ENCODE measurements at regions not wholly inside any gene's neighbourhood (a gene's known extent, or its start where the extent isn't known, plus 50 kb on each side); places are given as distances from the start of the nearest gene placed in this dataset.

DNA sequence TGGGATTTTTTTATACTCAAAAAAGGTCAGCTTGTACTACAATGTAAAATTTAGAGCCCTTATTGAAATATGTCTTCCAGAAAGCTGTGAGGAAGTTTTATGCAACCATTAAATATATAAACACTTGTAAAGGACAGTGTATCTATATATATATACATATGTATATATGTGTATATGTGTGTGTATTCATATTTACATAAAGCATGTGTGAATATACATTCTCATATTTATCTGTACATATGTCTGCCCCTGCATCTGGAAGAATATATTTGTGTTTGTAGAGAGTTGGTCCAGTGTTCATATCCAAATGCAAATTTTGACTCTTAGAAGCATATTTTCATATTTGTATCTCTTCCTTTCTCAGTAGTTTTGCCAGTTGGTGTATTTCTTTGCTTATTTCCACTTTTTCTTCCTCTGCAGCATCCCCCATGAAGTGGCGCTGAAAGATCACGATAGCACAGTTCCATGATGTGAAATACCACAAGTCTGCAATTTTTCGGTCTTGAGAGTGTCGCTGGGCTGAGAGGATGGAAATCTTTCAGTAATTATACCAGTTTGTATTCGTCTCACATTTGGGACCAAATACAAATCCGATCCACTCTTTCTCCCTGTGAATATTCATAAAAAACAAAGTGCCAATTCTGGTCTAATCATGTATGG is 311.7 kb upstream of the DPH6 start:
- peak; percentile 5 for DNase-seq (ENCODE audit: low spot score)

DNA sequence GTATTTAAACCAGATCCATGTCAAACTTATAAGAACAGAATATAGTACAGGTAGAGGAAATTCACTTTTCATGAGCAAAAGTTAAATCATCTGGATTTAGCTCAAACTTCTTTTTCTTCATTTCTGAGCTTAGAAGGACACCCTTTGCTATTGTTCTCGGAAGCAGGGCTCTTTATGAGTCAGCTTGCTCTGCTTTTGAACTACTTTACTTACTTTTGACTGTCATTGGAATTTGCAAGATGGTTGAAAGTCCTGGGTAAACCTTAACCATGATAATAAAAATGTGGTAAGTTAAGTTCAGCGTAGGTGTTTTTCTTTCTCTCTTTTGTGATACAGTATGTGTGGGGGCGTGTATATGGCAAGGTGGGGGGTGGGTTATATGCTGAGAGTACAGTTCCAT is 312.7 kb upstream of the DPH6 start:
- DNase-seq (ENCODE audit: low spot score), result no peak

- DNase-seq (ENCODE audit: low spot score), result no peak
These were observed 317.7 kb upstream of the DPH6 start for GRCh38 chr15:35863655-35864054.

- no peak for DNase-seq (ENCODE audit: low spot score)
These were observed 321.4 kb upstream of the DPH6 start for GRCh38 chr15:35867356-35867755.

DNA sequence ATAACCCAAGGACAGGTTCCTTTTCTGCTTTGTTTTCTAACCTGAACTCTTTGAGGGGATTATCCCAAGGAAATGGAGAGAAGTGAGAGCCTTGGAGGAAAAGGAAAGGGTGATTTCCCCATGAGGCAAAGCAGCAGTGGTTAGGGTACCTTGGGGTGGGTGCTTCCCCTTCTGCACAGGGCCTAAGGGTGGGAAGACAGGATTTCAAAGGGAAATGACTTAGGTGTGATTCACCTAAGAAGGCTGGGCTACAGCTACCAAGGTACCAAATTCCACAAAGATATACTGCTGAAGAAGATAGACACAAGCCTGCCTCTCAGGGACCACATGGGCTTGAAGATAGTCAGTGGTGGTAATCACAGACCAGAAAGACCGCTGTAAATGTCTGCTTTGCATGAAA is 325.3 kb upstream of the DPH6 start:
- no peak for DNase-seq (ENCODE audit: low spot score)

GRCh38 chr15:35871812-35872211 is 325.8 kb upstream of the DPH6 start:
- no peak for DNase-seq (ENCODE audit: low spot score)

DNA sequence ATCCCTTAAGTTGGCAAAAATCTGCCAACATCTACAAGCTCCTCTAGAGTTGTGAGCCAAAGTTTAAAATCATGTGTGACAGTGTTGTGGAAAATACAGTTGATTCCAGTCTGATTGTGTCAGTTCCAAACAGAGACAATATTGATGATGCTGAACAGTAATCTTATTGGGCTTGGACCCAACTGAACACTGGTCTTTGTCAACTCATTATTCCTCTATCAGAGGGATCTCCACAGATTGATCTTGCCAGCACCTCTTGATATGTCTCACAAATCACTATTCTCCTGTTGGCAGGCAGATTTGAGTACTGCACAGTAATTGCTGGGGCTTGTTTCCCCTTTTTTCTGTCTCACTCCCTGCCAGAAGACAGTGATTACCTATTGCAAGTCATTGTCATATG is 326.6 kb upstream of the DPH6 start:
- DNase-seq (ENCODE audit: low spot score), result no peak

- no peak for DNase-seq (ENCODE audit: low spot score)
These were observed 328.4 kb upstream of the DPH6 start for GRCh38 chr15:35874260-35874905.

DNA sequence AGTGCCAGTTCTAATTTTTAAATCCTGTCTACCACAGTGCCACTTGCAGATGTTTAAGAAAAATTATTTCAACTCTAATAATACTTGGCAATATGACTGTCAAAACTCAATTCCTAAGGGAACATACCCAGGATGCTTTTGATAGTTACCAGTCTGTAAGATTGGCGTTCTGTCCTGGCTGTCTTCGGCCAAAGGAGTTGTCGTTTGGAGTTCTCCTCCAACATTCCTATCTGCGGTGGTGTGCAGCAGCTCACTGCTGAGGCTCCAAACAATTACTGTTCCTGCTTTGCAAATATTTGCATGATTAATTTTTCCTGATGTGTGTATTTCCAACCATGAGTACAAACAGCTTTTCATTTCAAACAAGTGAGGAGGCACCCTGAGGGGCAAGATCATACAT is 330.8 kb upstream of the DPH6 start:
- no peak for DNase-seq (ENCODE audit: low spot score)

GRCh38 chr15:35880896-35881295 is 334.9 kb upstream of the DPH6 start:
- DNase-seq (ENCODE audit: low spot score), result no peak

DNA sequence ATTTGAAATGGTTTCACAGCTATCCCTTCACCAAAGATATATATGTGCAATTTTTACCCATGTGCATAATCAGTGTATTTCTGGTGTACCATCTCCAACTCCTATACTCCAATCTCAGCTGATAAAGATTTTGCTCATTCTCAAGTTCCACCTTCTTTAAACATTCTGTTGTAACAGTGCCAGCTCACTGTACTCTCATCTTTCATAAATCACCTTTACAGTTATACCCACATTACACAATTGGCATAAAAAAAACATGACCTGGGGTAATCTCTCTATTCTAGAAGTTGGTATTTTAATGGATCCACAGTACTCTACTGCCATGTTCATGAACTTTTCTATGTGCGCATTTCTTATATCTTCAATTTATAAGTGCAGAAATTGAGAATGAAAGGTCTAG is 339.9 kb upstream of the DPH6 start:
- DNase-seq (ENCODE audit: low spot score), result no peak

DNA sequence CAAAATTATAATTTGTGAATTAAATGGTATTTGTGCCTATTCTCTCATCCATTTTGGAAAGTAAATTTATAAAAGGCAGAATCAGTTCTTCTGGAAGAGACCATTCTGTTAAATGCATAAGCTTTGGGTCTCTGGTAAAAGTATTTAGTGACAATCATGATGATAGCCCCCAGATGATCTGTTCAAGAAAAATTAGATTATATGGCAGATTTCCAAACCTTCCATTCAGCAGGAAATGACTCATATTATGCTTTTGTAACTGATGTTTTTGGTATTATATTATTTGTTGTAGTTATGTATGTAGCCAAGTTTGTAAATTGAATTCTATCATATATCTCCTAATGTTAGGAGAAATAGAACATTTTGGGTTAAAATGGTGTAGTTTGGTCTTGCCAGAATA is 340.8 kb upstream of the DPH6 start:
- DNase-seq (ENCODE audit: low spot score), result no peak

GRCh38 chr15:35888815-35889214 is 342.9 kb upstream of the DPH6 start:
- DNase-seq (ENCODE audit: low spot score), result peak; percentile 7

DNA sequence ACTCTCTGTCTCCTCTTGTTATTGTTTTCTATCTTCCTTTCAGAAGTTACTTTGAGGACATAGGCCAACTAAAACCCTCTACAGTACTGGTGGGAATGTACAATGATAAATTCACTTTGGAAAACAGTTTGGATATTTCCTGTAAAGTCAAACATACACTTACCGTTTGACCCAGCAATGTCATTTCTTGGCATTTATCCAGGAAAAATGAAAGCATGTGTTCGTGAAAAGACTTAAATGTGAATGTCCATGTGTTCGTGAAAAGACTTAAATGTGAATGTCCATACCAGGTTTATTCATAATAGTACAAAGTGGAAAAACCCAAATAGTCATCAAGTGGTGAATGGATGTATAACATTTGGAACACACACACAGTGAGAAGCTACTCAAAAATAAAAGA is 361.5 kb upstream of the DPH6 start:
- no peak for DNase-seq (ENCODE audit: low spot score)

DNA sequence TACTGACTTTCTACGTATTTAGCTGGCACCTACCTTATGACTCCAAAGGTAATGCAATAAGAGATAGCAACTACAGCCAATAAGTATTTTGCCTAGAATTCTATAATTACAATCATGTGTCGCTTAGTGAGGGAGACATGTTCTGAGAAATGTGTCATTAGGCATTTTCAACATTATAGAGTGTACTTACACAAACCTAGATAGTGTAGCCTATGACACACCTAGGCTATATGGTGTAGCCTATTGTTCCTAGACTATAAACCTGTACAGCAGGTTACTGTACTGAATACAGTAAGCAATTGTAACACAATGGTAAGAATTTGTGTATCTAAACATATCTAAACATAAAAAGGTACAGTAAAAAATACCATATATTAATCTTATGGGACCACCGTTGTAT is 363.4 kb upstream of the DPH6 start:
- DNase-seq (ENCODE audit: low spot score), result no peak

DNA sequence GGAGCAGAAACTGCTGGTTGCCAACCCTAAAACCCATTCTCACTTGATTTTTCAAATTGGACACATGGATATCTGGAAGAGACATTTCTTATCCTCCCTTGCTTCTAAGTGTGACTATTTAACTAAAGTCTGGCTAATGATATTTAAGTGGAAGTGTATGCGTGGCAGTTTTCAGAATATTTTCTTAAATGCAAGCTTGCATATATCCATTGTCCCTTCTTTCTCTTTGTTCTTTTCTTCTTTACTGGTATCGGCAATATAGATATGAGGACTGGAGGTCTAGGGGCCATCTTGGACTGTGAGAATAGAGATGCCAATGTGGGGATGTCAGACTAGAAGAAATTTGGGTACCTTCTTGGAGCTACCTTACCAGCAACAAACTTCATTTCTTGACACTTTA is 364.3 kb upstream of the DPH6 start:
- no peak for DNase-seq (ENCODE audit: low spot score)

- no peak for DNase-seq (ENCODE audit: low spot score)
These were observed 365.2 kb upstream of the DPH6 start for GRCh38 chr15:35911052-35911777.

DNA sequence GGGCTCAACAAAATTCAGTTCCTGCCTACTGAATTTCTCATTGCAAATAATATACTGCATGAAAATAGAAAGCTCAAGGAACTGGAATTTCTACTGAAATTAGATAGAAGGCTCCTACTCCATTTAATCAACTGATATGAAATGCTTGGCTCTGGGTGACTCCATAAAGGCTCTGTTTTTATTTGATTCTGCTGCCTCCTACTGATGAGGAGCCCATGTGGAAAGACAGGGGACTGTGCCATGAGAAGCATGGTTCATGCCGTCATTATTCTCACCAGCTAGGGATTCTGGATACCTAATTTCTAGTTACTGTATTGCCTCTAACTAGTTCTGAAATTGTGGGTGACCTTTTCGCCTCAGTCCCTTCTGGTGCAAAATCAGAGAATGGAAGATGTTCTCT is 366.2 kb upstream of the DPH6 start:
- no peak for DNase-seq (ENCODE audit: low spot score)

GRCh38 chr15:35914573-35914972 is 368.6 kb upstream of the DPH6 start:
- no peak for DNase-seq (ENCODE audit: low spot score)

DNA sequence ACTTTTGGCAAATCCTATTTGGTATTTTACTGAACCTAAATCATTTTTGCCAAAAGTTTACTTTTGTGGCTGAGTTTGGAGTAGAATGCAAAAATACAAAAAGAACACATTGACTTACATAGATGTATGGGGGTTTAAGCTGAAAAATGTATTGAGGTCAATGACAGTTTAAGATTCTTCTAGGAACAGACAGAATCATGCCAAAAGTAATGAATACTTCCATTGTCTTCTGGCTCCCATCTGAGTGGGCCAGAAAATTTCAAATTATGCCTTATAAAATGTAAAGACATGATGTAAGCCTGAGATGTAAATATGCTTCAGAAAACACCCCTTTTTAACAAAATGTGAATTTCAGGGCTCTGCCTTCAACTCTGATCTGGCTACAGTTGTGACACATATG is 375.1 kb upstream of the DPH6 start:
- DNase-seq (ENCODE audit: low spot score), result no peak

DNA sequence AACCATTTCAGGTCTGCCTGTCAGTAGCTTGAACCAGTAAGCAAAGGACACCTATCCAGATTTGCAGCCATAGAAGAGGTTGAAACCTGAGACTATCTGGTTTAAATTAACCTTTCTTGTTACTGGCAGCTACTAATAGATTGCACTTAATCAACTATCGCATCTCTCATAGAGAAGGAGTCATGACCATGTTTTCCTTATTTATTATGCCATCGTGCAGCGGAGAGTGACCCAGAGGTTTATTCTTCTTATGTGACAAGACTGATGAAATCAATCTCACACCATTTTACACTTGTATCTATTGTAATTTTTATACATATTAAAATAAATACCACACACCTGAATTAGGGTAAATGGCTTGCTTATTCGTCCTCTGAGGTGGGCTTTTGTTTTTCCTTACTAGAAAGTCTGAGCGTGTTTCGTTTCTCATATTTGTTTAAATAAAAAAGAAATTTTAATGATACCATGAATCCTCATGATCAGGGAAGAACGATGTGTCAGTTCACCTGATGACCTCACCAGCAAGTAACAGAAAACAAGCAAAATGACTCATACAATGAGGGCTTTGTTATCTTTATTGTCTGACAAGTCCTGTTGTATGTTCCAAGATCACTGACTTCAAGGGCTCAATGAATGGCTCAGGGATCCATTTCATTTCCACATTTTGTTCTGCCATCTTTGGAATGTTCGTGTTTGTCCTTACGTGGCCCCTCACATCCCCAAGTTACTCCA is 379.5 kb upstream of the DPH6 start:
- DNase-seq (ENCODE audit: low spot score), result no peak

DNA sequence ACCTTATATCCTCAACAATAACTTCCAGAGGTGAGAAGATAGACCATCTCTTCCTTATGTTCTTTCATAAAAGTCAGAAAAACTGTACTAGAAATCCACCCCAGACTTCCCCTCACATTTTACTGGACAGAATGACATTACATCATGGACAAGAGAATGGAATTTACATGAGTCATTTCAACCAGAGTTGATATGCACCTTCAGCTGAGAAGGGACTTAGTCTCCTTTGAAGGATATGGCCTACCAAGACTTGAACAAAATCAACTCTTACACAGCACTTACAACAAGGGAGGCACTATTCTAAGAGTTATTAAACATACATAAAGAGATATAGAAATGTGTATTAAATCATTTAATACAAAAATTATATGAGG is 380.0 kb upstream of the DPH6 start:
- no peak for DNase-seq (ENCODE audit: low spot score)

DNA sequence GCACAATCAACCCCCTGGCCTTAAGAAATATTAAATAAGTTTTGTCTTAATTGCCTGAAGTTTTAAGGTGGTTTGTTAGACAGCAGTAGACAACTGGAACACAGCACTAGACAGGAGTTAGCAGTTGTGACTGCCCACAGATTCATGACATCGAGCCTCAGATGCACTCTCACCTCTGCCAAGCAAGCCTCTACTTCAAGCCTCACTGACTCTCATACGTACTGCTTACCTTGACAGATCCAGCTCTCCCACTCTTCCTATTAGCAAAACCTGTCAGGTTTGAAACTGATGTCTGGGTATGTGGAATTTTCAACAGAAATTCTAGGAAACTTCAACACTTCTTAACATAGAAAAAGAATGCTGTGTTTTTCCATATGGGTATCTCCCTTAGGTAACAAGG is 382.9 kb upstream of the DPH6 start:
- no peak for DNase-seq (ENCODE audit: low spot score)

All from cerebellar cortex (tissue), 1 donor.